HG03280 (cell line): ENCODE measurements at regions not wholly inside any gene's neighbourhood (a gene's known extent, or its start where the extent isn't known, plus 50 kb on each side); places are given as distances from the start of the nearest gene placed in this dataset.

Experiments used
- ATAC-seq: cut with Tn5 transposase; IDR thresholded peaks from one replicate; pipeline ENCODE4 v1.9.1; 2021; ENCODE audit warnings: mild to moderate bottlenecking, moderate library complexity; ENCODE audit not compliant: unreplicated experiment

- ATAC-seq = no peak
Measured at GRCh38 chr9:87115785-87116184, 168.5 kb upstream of the GAS1 start.

GRCh38 chr9:87116492-87116891 is 169.2 kb upstream of the GAS1 start:
- ATAC-seq = no peak

- ATAC-seq = no peak
Measured at GRCh38 chr9:87118594-87118993, 171.3 kb upstream of the GAS1 start.

GRCh38 chr9:87119328-87119881 is 172.1 kb upstream of the GAS1 start:
- ATAC-seq = no peak

- no peak for ATAC-seq
Measured at GRCh38 chr9:87120610-87121009, 173.3 kb upstream of the GAS1 start.

- ATAC-seq = no peak
Measured at GRCh38 chr9:87122947-87123685, 175.8 kb upstream of the GAS1 start.

- ATAC-seq = no peak
Measured at GRCh38 chr9:87123830-87124229, 176.5 kb upstream of the GAS1 start.

GRCh38 chr9:87125819-87126218 is 178.5 kb upstream of the GAS1 start:
- no peak for ATAC-seq

GRCh38 chr9:87127543-87127942 is 180.2 kb upstream of the GAS1 start:
- no peak for ATAC-seq

- no peak for ATAC-seq
Measured at GRCh38 chr9:87127978-87128614, 180.8 kb upstream of the GAS1 start.

GRCh38 chr9:87128844-87129493 is 181.7 kb upstream of the GAS1 start:
- ATAC-seq = no peak

- no peak for ATAC-seq
Measured at GRCh38 chr9:87135074-87135473, 187.8 kb upstream of the GAS1 start.

- ATAC-seq = no peak
Measured at GRCh38 chr9:87137718-87138117, 190.4 kb upstream of the GAS1 start.

- ATAC-seq = no peak
Measured at GRCh38 chr9:87138128-87139040, 191.1 kb upstream of the GAS1 start.

- no peak for ATAC-seq
Measured at GRCh38 chr9:87139099-87139730, 191.9 kb upstream of the GAS1 start.

- no peak for ATAC-seq
Measured at GRCh38 chr9:87140142-87140541, 192.8 kb upstream of the GAS1 start.

- no peak for ATAC-seq
Measured at GRCh38 chr9:87140605-87141109, 193.4 kb upstream of the GAS1 start.

- ATAC-seq = no peak
Measured at GRCh38 chr9:87141124-87141523, 193.8 kb upstream of the GAS1 start.

- ATAC-seq = no peak
Measured at GRCh38 chr9:87146933-87147332, 199.6 kb upstream of the GAS1 start.

- no peak for ATAC-seq
Measured at GRCh38 chr9:87147839-87148238, 200.5 kb upstream of the GAS1 start.
